HCEC 1CT (cell line): ENCODE measurements at regions not wholly inside any gene's neighbourhood (a gene's known extent, or its start where the extent isn't known, plus 50 kb on each side); places are given as distances from the start of the nearest gene placed in this dataset.

Experiments used
- DNase-seq: peaks from one replicate; pipeline ENCODE4 v3.0.0-alpha.2; 2017

DNA sequence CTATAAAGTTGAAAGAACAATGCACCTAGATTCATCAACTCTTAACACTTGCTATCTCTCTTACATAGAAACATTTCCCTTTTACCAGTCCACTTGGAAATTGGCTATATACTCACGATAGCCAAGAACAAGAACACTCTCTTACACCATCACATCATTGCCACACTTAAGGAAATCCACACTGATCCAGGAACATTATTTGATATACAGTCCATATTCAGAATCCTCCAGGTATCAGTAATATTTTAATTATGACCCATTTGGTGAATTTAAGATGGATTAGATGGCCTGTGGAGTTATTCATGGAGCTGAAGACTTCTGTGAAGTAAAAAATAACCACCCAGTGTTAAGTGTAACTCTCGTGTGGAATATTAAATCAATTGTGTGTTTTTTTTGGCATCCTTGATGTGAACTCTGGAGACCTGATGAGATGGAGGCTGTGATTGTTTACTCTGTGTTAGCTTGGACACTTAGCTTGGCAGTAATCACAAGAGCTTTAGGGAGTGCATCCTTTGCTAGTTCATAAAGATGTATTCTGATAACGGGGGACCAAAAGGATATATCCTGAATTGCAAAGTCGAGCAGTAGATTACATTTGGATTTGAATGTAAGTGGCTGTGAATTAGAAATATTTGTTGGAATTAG lies 52.0 kb upstream of the ABL1 start:
- no peak for DNase-seq

DNA sequence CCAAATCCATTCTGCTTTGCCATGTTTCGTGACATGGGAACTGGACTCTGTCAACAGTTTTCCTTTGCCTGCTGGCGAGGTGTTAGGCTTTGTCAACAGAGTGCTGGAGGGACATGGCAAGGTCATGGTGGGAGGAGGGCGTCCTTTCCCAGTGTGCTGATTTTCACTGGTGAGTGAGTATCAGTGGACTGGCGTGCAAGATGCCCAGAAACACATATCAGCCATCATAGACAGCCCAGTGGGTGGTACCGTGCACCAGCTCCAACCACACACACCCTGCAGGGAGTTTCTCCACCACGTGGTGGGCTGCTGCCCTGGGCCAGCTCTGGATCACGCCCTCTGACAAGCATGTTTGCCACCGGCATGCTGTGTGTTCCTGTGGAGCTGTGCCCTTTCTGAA lies 50.0 kb upstream of the ABL1 start:
- no peak for DNase-seq
